ENCODE measurements at regions not wholly inside any gene's neighbourhood (a gene's known extent, or its start where the extent isn't known, plus 50 kb on each side); places are given as distances from the start of the nearest gene placed in this dataset.

DNA sequence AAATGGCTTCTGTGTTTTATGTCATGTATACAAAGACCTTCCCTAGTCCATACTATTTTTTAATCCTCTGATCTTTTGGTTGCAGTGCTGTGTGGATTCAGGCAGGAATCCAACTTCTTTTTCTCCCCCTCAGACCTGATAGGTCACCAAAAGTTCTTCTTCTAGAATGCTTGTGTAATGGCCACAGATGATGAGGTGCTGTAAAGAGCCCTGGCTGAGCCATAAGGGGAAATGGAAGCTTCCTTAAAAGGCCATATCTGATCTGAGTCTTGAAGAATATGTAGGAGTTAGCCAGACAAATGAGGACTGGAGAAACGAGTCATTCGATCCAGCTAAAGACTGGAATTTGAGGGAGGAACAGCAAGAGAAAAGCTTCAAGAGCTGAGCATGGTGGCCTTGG lies 353.9 kb downstream of the PCNX1 start:
- peaks cover 13% of the 10 kb centered on the region for H3K9me3 ChIP-seq (ENCODE audit: insufficient read depth, low read depth, low read length)
- H3K27me3 ChIP-seq (ENCODE audit: insufficient read depth, low read length, poor library complexity, severe bottlenecking), result no peaks in the 10 kb centered on the region
- no peaks in the 10 kb centered on the region for H3K36me3 ChIP-seq (ENCODE audit: insufficient read depth, low read length)
- H3K9ac ChIP-seq (ENCODE audit: low read depth, low read length, poor library complexity, severe bottlenecking), result no peak overlapping the region
- no peak overlapping the region for H3K4me2 ChIP-seq (ENCODE audit: low read depth, low read length, poor library complexity, severe bottlenecking)
- no peaks in the 10 kb centered on the region for H3K9me2 ChIP-seq (replicated peaks; ENCODE audit: low read depth, low read length)
- H3K4me1 ChIP-seq (ENCODE audit: insufficient read depth, low read length, poor library complexity, severe bottlenecking), result no peaks in the 10 kb centered on the region
- H3K4me3 ChIP-seq (ENCODE audit: low read length, poor library complexity, severe bottlenecking), result no peak overlapping the region
- H3K79me2 ChIP-seq (ENCODE audit: insufficient read depth, low read length), result no peaks in the 10 kb centered on the region
- H4K20me1 ChIP-seq (ENCODE audit: insufficient read depth, low read length, poor library complexity, severe bottlenecking), result no peaks in the 10 kb centered on the region
- no peak overlapping the region for H2AFZ ChIP-seq (ENCODE audit: low read length)
- TF ChIP-seq, protein P1, sequence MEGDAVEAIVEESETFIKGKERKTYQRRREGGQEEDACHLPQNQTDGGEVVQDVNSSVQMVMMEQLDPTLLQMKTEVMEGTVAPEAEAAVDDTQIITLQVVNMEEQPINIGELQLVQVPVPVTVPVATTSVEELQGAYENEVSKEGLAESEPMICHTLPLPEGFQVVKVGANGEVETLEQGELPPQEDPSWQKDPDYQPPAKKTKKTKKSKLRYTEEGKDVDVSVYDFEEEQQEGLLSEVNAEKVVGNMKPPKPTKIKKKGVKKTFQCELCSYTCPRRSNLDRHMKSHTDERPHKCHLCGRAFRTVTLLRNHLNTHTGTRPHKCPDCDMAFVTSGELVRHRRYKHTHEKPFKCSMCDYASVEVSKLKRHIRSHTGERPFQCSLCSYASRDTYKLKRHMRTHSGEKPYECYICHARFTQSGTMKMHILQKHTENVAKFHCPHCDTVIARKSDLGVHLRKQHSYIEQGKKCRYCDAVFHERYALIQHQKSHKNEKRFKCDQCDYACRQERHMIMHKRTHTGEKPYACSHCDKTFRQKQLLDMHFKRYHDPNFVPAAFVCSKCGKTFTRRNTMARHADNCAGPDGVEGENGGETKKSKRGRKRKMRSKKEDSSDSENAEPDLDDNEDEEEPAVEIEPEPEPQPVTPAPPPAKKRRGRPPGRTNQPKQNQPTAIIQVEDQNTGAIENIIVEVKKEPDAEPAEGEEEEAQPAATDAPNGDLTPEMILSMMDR (conservative IDR thresholded peaks at IDR 0.05; ENCODE audit: low read length), result no peak
- TF ChIP-seq EZH2phosphoT487 (IDR thresholded peaks at IDR 0.05; ENCODE audit: borderline replicate concordance), result no peak
- H3F3A ChIP-seq (ENCODE audit: low read depth), result no peaks in the 10 kb centered on the region

DNA sequence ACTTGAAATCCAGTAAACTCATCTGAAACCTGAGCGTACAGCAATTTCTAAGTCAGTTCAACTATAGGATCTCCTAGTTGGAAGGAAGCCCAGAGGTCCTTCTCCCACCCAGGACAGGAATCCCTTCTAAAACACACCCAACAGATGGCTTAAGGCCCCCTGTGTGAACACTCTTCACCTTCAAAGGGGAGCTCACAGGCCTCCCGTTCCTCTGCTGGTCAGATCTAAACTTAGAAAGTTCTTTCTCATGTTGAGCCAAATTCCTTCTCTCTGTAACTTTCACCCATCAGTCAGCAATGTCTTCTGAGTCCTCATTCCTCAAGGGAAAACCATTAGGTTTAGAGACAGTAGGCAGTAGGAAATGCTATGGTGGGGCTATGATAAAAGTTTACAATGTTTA lies 355.2 kb downstream of the PCNX1 start:
- no peak overlapping the region for H2AFZ ChIP-seq (ENCODE audit: low read length)
- no peak overlapping the region for H3K9ac ChIP-seq (ENCODE audit: low read depth, low read length, poor library complexity, severe bottlenecking)
- no peaks in the 10 kb centered on the region for H3K27me3 ChIP-seq (ENCODE audit: insufficient read depth, low read length, poor library complexity, severe bottlenecking)
- H4K20me1 ChIP-seq (ENCODE audit: insufficient read depth, low read length, poor library complexity, severe bottlenecking), result no peaks in the 10 kb centered on the region
- no peaks in the 10 kb centered on the region for H3K79me2 ChIP-seq (ENCODE audit: insufficient read depth, low read length)
- H3K36me3 ChIP-seq (ENCODE audit: insufficient read depth, low read length), result no peaks in the 10 kb centered on the region
- TF ChIP-seq, protein P1 (conservative IDR thresholded peaks at IDR 0.05; ENCODE audit: low read length), result no peak
- TF ChIP-seq EZH2phosphoT487 (IDR thresholded peaks at IDR 0.05; ENCODE audit: borderline replicate concordance), result no peak
- no peaks in the 10 kb centered on the region for H3F3A ChIP-seq (ENCODE audit: low read depth)
- H3K4me2 ChIP-seq (ENCODE audit: low read depth, low read length, poor library complexity, severe bottlenecking), result no peak overlapping the region
- H3K9me3 ChIP-seq (ENCODE audit: insufficient read depth, low read depth, low read length), result peaks cover 13% of the 10 kb centered on the region
- no peak overlapping the region for H3K4me3 ChIP-seq (ENCODE audit: low read length, poor library complexity, severe bottlenecking)
- peaks cover 3% of the 10 kb centered on the region for H3K4me1 ChIP-seq (ENCODE audit: insufficient read depth, low read length, poor library complexity, severe bottlenecking)
- H3K9me2 ChIP-seq (replicated peaks; ENCODE audit: low read depth, low read length), result no peaks in the 10 kb centered on the region

DNA sequence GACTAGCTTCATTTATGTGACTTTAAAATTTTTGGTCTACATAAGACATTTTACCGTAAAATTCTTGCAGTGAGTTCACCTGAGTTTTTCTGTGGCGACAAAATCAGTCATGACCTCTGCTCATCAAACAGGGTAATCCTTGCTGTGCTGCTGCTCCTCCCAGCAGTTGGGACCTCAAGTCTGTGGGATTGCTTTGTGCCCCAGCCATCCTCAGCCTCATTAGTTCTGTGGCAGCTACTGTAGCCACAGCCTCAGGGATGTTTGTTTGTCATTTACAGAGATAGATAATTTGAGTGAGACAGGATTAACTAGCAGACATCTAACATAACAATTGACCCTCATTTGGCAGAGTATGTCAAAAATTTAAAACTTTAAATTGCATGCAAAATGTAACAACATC lies 357.0 kb downstream of the PCNX1 start:
- no peak overlapping the region for H3K4me3 ChIP-seq (ENCODE audit: low read length, poor library complexity, severe bottlenecking)
- no peaks in the 10 kb centered on the region for H3K79me2 ChIP-seq (ENCODE audit: insufficient read depth, low read length)
- H4K20me1 ChIP-seq (ENCODE audit: insufficient read depth, low read length, poor library complexity, severe bottlenecking), result no peaks in the 10 kb centered on the region
- H3K9me3 ChIP-seq (ENCODE audit: insufficient read depth, low read depth, low read length), result peaks cover 6% of the 10 kb centered on the region
- TF ChIP-seq EZH2phosphoT487 (IDR thresholded peaks at IDR 0.05; ENCODE audit: borderline replicate concordance), result no peak
- TF ChIP-seq, protein P1 (conservative IDR thresholded peaks at IDR 0.05; ENCODE audit: low read length), result no peak
- no peaks in the 10 kb centered on the region for H3K36me3 ChIP-seq (ENCODE audit: insufficient read depth, low read length)
- no peaks in the 10 kb centered on the region for H3K9me2 ChIP-seq (replicated peaks; ENCODE audit: low read depth, low read length)
- H3K4me1 ChIP-seq (ENCODE audit: insufficient read depth, low read length, poor library complexity, severe bottlenecking), result peaks cover 6% of the 10 kb centered on the region
- H3F3A ChIP-seq (ENCODE audit: low read depth), result no peaks in the 10 kb centered on the region
- H2AFZ ChIP-seq (ENCODE audit: low read length), result no peak overlapping the region
- no peaks in the 10 kb centered on the region for H3K27me3 ChIP-seq (ENCODE audit: insufficient read depth, low read length, poor library complexity, severe bottlenecking)
- no peak overlapping the region for H3K4me2 ChIP-seq (ENCODE audit: low read depth, low read length, poor library complexity, severe bottlenecking)
- H3K9ac ChIP-seq (ENCODE audit: low read depth, low read length, poor library complexity, severe bottlenecking), result no peak overlapping the region

All from Loucy (cell line).